ENCODE measurements at regions not wholly inside any gene's neighbourhood (a gene's known extent, or its start where the extent isn't known, plus 50 kb on each side); places are given as distances from the start of the nearest gene placed in this dataset.

DNA sequence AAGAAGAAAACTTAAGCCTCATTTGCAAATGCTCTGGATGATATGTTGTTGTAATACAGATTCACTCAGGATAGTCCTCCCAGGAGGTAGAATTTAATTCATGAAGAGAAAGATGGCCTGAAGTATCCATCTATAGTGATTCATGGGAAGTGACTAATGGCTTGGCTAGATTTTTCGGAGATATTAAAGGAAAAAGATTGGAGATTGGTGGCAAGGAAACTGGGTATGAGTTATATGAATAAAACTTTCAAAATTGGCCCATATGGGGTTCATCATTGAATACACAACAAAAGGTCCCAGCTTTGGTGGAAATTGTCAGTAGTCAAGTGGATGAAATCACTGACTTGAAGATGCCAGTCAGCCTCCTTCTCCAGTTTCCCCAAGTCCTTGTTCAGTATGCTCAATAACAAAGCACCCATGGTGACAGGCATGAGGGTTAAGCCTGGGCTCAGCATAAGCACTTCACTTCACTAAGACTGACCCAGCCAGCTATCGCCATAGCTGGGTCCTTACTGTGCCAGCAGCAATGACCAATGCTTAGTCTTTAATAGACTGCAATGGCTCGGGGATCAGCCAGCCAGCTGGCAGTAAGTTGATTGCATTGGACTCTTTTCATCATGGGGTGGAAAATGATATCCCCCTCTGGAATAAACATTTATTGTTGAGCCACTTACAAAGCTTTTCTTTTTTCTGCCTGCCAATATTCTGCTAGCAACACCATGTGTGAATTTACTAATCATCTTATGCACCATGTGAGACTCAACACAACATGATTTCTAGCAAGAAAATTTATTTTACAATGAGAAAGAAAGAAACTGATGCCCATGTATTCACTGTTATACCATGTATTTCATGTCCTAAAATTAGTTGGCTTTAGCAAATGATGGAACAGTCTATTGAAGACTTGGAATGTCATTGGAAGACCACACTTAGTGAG lies 176.6 kb upstream of the TACR1 start:
- Histone ChIP-seq H3K4me2 (ENCODE audit: insufficient read depth, low read length) (no peak overlapping the region), H3K36me3 (ENCODE audit: control insufficient read depth, insufficient read depth, low read length) (no peaks in the 10 kb centered on the region), H4K20me1 (replicated peaks; ENCODE audit: control insufficient read depth, insufficient read depth, low read length) (no peaks in the 10 kb centered on the region), H3K9me1 (ENCODE audit: control insufficient read depth, insufficient read depth, low read length) (no peaks in the 10 kb centered on the region), H3K4me1 (replicated peaks in 1 of 2; ENCODE audit: control insufficient read depth in 2 of 2, insufficient read depth in 2 of 2, low read length in 2 of 2) (no peaks in the 10 kb centered on the region; a peak in 1 of 5 replicates), H3K27ac (ENCODE audit: extremely low read depth, low read depth, low read length) (no peak overlapping the region), H2AFZ (ENCODE audit: low read depth, low read length) (no peak overlapping the region), H3K9ac (ENCODE audit: insufficient read depth in 1 of 2, low read depth in 2 of 2, low read length in 2 of 2) (no peak overlapping the region), H3K79me2 (ENCODE audit: control insufficient read depth, insufficient read depth, low read length) (no peaks in the 10 kb centered on the region), H3K9me3 (replicated peaks; ENCODE audit: control insufficient read depth, insufficient read depth, low read depth, low read length) (no peaks in the 10 kb centered on the region), H3K27me3 (ENCODE audit: control insufficient read depth in 2 of 2, insufficient read depth in 2 of 2, low read length in 2 of 2) (no peaks in the 10 kb centered on the region), H3K4me3 (no peak overlapping the region)
- in situ Hi-C loops (cut with MboI) (no loop called here), intact Hi-C loops (cut with micrococcal nuclease) (no loop called here)
- no TSS peak for BruUV-seq (replicated peaks)
- ATAC-seq (no peak), FAIRE-seq (no peak), DNase-seq (ENCODE audit: extremely low read depth in 1 of 4, low spot score in 3 of 4) (no peak)
- CTCF ChIA-PET (ENCODE audit: low intra/inter-chr PET ratio): no interaction called here
- 0% methylated on average over 3 of the region's 3 CpGs for WGBS (ENCODE audit: insufficient coverage, low coverage, missing lambda C conversion rate)
- POLR2A ChIA-PET: no interaction called here
- no peak for TF ChIP-seq FOXJ3 (CRISPR knock-in tag; IDR thresholded peaks at IDR 0.05)
- no peak for TF ChIP-seq RFX5 (IDR thresholded peaks at IDR 0.05; ENCODE audit: low read depth, low read length)
- no peak for TF ChIP-seq ZKSCAN3 (CRISPR knock-in tag; IDR thresholded peaks at IDR 0.05)
- TF ChIP-seq RAD21 (CRISPR knock-in tag; conservative IDR thresholded peaks at IDR 0.05 in 1 of 2, IDR thresholded peaks at IDR 0.05 in 1 of 2): no peak
- TF ChIP-seq HNRNPK (IDR thresholded peaks at IDR 0.05; ENCODE audit: low read depth, low read length, poor library complexity, severe bottlenecking): no peak
- no peak for TF ChIP-seq XRCC3 (IDR thresholded peaks at IDR 0.05)
- no peak for TF ChIP-seq BCLAF1 (IDR thresholded peaks at IDR 0.05; ENCODE audit: borderline replicate concordance in 1 of 2, control insufficient read depth in 1 of 2, low read depth in 2 of 2, low read length in 1 of 2)
- TF ChIP-seq MYNN (IDR thresholded peaks at IDR 0.05): no peak
- TF ChIP-seq MYNN (CRISPR knock-in tag; IDR thresholded peaks at IDR 0.05): no peak
- no peak for TF ChIP-seq ATF7 (IDR thresholded peaks at IDR 0.05)
- TF ChIP-seq, protein P1, sequence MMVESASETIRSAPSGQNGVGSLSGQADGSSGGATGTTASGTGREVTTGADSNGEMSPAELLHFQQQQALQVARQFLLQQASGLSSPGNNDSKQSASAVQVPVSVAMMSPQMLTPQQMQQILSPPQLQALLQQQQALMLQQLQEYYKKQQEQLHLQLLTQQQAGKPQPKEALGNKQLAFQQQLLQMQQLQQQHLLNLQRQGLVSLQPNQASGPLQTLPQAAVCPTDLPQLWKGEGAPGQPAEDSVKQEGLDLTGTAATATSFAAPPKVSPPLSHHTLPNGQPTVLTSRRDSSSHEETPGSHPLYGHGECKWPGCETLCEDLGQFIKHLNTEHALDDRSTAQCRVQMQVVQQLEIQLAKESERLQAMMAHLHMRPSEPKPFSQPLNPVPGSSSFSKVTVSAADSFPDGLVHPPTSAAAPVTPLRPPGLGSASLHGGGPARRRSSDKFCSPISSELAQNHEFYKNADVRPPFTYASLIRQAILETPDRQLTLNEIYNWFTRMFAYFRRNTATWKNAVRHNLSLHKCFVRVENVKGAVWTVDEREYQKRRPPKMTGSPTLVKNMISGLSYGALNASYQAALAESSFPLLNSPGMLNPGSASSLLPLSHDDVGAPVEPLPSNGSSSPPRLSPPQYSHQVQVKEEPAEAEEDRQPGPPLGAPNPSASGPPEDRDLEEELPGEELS (CRISPR knock-in tag; IDR thresholded peaks at IDR 0.05; ENCODE audit: borderline replicate concordance): no peak
- TF ChIP-seq, protein P2, sequence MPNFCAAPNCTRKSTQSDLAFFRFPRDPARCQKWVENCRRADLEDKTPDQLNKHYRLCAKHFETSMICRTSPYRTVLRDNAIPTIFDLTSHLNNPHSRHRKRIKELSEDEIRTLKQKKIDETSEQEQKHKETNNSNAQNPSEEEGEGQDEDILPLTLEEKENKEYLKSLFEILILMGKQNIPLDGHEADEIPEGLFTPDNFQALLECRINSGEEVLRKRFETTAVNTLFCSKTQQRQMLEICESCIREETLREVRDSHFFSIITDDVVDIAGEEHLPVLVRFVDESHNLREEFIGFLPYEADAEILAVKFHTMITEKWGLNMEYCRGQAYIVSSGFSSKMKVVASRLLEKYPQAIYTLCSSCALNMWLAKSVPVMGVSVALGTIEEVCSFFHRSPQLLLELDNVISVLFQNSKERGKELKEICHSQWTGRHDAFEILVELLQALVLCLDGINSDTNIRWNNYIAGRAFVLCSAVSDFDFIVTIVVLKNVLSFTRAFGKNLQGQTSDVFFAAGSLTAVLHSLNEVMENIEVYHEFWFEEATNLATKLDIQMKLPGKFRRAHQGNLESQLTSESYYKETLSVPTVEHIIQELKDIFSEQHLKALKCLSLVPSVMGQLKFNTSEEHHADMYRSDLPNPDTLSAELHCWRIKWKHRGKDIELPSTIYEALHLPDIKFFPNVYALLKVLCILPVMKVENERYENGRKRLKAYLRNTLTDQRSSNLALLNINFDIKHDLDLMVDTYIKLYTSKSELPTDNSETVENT (CRISPR knock-in tag; IDR thresholded peaks at IDR 0.05): no peak
- TF ChIP-seq, protein P3, sequence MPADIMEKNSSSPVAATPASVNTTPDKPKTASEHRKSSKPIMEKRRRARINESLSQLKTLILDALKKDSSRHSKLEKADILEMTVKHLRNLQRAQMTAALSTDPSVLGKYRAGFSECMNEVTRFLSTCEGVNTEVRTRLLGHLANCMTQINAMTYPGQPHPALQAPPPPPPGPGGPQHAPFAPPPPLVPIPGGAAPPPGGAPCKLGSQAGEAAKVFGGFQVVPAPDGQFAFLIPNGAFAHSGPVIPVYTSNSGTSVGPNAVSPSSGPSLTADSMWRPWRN (IDR thresholded peaks at IDR 0.05; ENCODE audit: low read depth): no peak
- no peak for TF ChIP-seq NFATC3 (IDR thresholded peaks at IDR 0.05)

Data from K562 (cell line).